ENCODE measurements at regions not wholly inside any gene's neighbourhood (a gene's known extent, or its start where the extent isn't known, plus 50 kb on each side); places are given as distances from the start of the nearest gene placed in this dataset.

- ChIA-PET POLR2A (no interaction called here), CTCF (no interaction called here)
- no peak for DNase-seq (ENCODE audit: low read depth, low spot score)
- intact Hi-C loops (cut with micrococcal nuclease): no loop called here
- Histone ChIP-seq H2AFZ (ENCODE audit: low read depth, low read length) (no peak overlapping the region), H3K27ac (ENCODE audit: insufficient read depth, low read depth, low read length) (no peak overlapping the region), H4K20me1 (replicated peaks; ENCODE audit: control insufficient read depth, extremely low read depth, insufficient read depth, low read length) (no peaks in the 10 kb centered on the region), H3K9me1 (replicated peaks; ENCODE audit: control insufficient read depth, extremely low read depth, insufficient read depth, low read length) (no peaks in the 10 kb centered on the region), H3K27me3 (ENCODE audit: control insufficient read depth in 2 of 2, insufficient read depth in 2 of 2, low read length in 2 of 2) (peaks cover 13 to 19% of the 10 kb centered on the region in 2 experiments), H3K9ac (replicated peaks; ENCODE audit: extremely low read depth, insufficient read depth, low read length) (no peak overlapping the region), H3K4me3 (replicated peaks in 1 of 3; ENCODE audit: insufficient read depth in 1 of 3, low read depth in 1 of 3, low read length in 3 of 3) (no peak overlapping the region), H3K4me2 (ENCODE audit: insufficient read depth, low read length) (no peak overlapping the region), H3K9me3 (replicated peaks; ENCODE audit: control insufficient read depth, insufficient read depth, low read length) (no peaks in the 10 kb centered on the region), H3K4me1 (ENCODE audit: control insufficient read depth, extremely low read depth, insufficient read depth, low read length) (no peaks in the 10 kb centered on the region), H3K36me3 (ENCODE audit: control insufficient read depth in 2 of 2, extremely low read depth in 1 of 2, insufficient read depth in 2 of 2, low read length in 2 of 2) (no peaks in the 10 kb centered on the region), H3K79me2 (ENCODE audit: control insufficient read depth, insufficient read depth, low read length) (no peaks in the 10 kb centered on the region)
- no TSS peak for BruUV-seq (replicated peaks)
- no peak for TF ChIP-seq MYC (IDR thresholded peaks at IDR 0.05; ENCODE audit: low read depth, low read length)
- no peak for TF ChIP-seq JUN (IDR thresholded peaks at IDR 0.05; ENCODE audit: borderline replicate concordance, insufficient read depth, insufficient read length, low read depth)
- TF ChIP-seq POLR2A (IDR thresholded peaks at IDR 0.05; ENCODE audit: low read depth, low read length): no peak
- TF ChIP-seq POLR2AphosphoS5 (IDR thresholded peaks at IDR 0.05; ENCODE audit: insufficient read depth, low read depth, low read length): no peak
- no peak for TF ChIP-seq EZH2 (IDR thresholded peaks at IDR 0.05; ENCODE audit: borderline replicate concordance, low read depth, low read length, severe bottlenecking)
- no peak for TF ChIP-seq CTCF (IDR thresholded peaks at IDR 0.05; ENCODE audit: extremely low read depth in 1 of 2, insufficient read depth in 1 of 2, low read depth in 1 of 2, low read length in 2 of 2)
- TF ChIP-seq GATA2 (IDR thresholded peaks at IDR 0.05; ENCODE audit: insufficient read depth, insufficient read length, low read depth, low read length): no peak
- TF ChIP-seq MAX (IDR thresholded peaks at IDR 0.05; ENCODE audit: insufficient read depth, insufficient read length): no peak
- no peak for TF ChIP-seq FOS (IDR thresholded peaks at IDR 0.05; ENCODE audit: borderline replicate concordance, insufficient read depth, low read length)
- FAIRE-seq: no peak
- dilution Hi-C loops (cut with MboI; ENCODE audit: extremely low pct_ligation_motif_present, low sequenced_read_pairs): no loop called here
Observed at GRCh38 chr21:35764586-35764985, 295.7 kb downstream of the SETD4 start.

Measured in endothelial cell of umbilical vein (primary cell).